ENCODE measurements at regions not wholly inside any gene's neighbourhood (a gene's known extent, or its start where the extent isn't known, plus 50 kb on each side); places are given as distances from the start of the nearest gene placed in this dataset.
A peak's percentile ranks its signal among the peaks of the same experiment; 100 is the strongest.

GRCh38 chr3:187567661-187568121, 102.5 kb downstream of the SST start:
- Mint-ChIP-seq H3K36me3 (ENCODE audit: low read depth) (peaks cover 2% of the 10 kb centered on the region), H3K27ac (ENCODE audit: unreplicated experiment) (peak overlapping the region; percentile 88), H3K4me3 (ENCODE audit: unreplicated experiment) (no peak overlapping the region), H3K27me3 (ENCODE audit: low read depth) (no peaks in the 10 kb centered on the region), H3K9me3 (ENCODE audit: low read depth) (no peaks in the 10 kb centered on the region), H3K4me1 (ENCODE audit: low read depth) (peaks cover 54% of the 10 kb centered on the region)
- TF ChIP-seq CTCF (IDR thresholded peaks at IDR 0.05), result no peak
- DNase-seq (ENCODE audit: low spot score), result no peak

- no peaks in the 10 kb centered on the region for H3K27me3 Mint-ChIP-seq (ENCODE audit: low read depth)
- DNase-seq (ENCODE audit: low spot score), result no peak
- H3K27ac Mint-ChIP-seq (ENCODE audit: unreplicated experiment), result peak overlapping the region; percentile 20
- peaks cover 56% of the 10 kb centered on the region for H3K4me1 Mint-ChIP-seq (ENCODE audit: low read depth)
- TF ChIP-seq CTCF (IDR thresholded peaks at IDR 0.05), result no peak
- H3K9me3 Mint-ChIP-seq (ENCODE audit: low read depth), result no peaks in the 10 kb centered on the region
- H3K36me3 Mint-ChIP-seq (ENCODE audit: low read depth), result peaks cover 2% of the 10 kb centered on the region
- no peak overlapping the region for H3K4me3 Mint-ChIP-seq (ENCODE audit: unreplicated experiment)
Observed at GRCh38 chr3:187567021-187567420, 103.2 kb downstream of the SST start.

- Mint-ChIP-seq H3K27ac (ENCODE audit: unreplicated experiment) (no peak overlapping the region), H3K4me3 (ENCODE audit: unreplicated experiment) (no peak overlapping the region), H3K9me3 (ENCODE audit: low read depth) (no peaks in the 10 kb centered on the region), H3K4me1 (ENCODE audit: low read depth) (peaks cover 56% of the 10 kb centered on the region), H3K27me3 (ENCODE audit: low read depth) (no peaks in the 10 kb centered on the region), H3K36me3 (ENCODE audit: low read depth) (peaks cover 2% of the 10 kb centered on the region)
- TF ChIP-seq CTCF (IDR thresholded peaks at IDR 0.05), result no peak
- DNase-seq (ENCODE audit: low spot score), result no peak
Observed at GRCh38 chr3:187565701-187566100, 104.5 kb downstream of the SST start.

GRCh38 chr3:187558990-187559389, 111.2 kb downstream of the SST start:
- Mint-ChIP-seq H3K9me3 (ENCODE audit: low read depth) (no peaks in the 10 kb centered on the region), H3K4me3 (ENCODE audit: unreplicated experiment) (no peak overlapping the region), H3K27ac (ENCODE audit: unreplicated experiment) (no peak overlapping the region), H3K4me1 (ENCODE audit: low read depth) (peaks cover 8% of the 10 kb centered on the region), H3K27me3 (ENCODE audit: low read depth) (no peaks in the 10 kb centered on the region), H3K36me3 (ENCODE audit: low read depth) (peaks cover 1% of the 10 kb centered on the region)
- no peak for TF ChIP-seq CTCF (IDR thresholded peaks at IDR 0.05)
- DNase-seq (ENCODE audit: low spot score), result no peak

GRCh38 chr3:187551416-187551815, 118.8 kb downstream of the SST start:
- DNase-seq (ENCODE audit: low spot score), result no peak
- H3K4me1 Mint-ChIP-seq (ENCODE audit: low read depth), result peaks cover 11% of the 10 kb centered on the region
- no peaks in the 10 kb centered on the region for H3K36me3 Mint-ChIP-seq (ENCODE audit: low read depth)
- no peaks in the 10 kb centered on the region for H3K9me3 Mint-ChIP-seq (ENCODE audit: low read depth)
- no peak overlapping the region for H3K27ac Mint-ChIP-seq (ENCODE audit: unreplicated experiment)
- H3K4me3 Mint-ChIP-seq (ENCODE audit: unreplicated experiment), result no peak overlapping the region
- H3K27me3 Mint-ChIP-seq (ENCODE audit: low read depth), result peaks cover 7% of the 10 kb centered on the region
- TF ChIP-seq CTCF (IDR thresholded peaks at IDR 0.05), result no peak

Measured in chondrocyte (in vitro differentiated cells).